Inflammatory macrophage treated with lipopolysaccharide for 1 hour (primary cell): ENCODE measurements at regions not wholly inside any gene's neighbourhood (a gene's known extent, or its start where the extent isn't known, plus 50 kb on each side); places are given as distances from the start of the nearest gene placed in this dataset.

ENCODE experiments used
- DNase-seq, 2 donors: peaks; one replicate each; pipeline ENCODE4 v3.0.0-alpha.2; 2020 to 2022

GRCh38 chr7:25638590-25639244 lies 410.4 kb upstream of the NPVF start:
- DNase-seq: no peak

DNA sequence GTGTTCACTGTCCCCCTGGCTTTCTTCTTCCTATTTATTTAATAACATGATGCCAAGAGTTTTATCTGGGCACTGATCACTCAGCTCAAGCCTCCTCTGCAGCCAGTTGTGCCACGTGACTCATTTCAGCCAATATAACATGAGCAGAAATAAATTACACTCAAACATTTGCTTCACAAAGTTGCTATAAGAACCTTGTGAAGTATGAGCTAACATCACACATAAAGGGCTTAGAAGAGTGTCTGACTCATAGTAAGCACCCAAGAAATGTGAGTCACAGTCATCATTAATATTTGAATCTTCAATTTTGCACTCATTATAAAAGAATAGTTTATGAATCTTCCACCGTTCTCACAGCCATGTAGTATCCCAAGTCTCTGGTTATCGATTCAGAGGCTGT lies 414.6 kb upstream of the NPVF start:
- DNase-seq: peak; percentile 11 to 44

DNA sequence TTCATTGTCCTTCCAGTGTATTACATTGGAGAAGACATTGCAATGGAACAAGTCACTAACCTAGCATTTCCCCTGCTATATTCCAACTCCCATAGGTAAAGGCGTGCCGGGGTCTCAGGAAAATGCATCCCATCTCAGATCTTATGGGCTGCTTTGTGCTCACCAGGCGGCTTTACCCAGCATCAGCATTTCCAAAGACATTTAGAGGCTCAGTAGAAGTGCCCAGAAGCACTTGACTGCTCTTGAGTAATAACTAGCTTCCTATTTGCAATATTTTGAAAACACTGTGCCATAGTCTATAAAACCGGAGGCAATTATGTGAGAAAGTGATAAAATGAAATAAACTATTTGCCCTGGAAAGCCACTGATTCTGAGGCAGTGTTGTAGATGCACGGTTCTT lies 415.0 kb upstream of the NPVF start:
- peak; percentile 8 to 29 for DNase-seq

DNA sequence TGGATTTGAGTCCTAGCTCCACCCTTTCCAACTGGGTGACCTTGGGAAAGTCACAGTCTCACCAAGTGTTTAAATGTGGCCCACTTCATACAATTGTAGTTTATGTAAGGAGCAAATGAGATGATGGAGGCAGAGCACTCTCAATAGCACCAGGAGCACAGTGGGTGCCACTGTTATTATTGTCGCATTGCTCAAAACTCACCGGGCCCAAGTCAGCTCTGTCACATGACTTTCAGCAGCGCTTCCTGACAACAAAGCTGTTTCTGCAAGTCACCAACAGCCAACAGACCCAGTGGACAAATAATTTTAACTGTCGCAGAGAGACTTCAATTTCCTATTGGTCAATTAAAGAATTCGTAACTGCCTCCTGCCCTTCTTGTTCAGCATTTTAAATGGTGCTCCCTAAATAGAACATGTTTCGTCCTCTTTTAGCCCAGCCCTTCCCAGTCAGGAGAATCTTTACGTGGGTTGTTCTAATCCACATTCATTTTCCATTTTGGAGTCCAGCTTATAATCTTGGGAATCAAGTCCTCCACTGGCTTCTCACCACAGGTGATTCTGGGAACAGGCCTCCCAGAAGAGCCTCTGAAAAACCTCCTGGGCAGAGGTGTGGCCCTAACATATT lies 415.6 kb upstream of the NPVF start:
- peak in 1 of 2 donors; percentile 2 for DNase-seq

- no peak for DNase-seq
These were observed 418.6 kb upstream of the NPVF start for GRCh38 chr7:25646726-25647413.

- no peak for DNase-seq
These were observed 419.6 kb upstream of the NPVF start for GRCh38 chr7:25647872-25648271.

- DNase-seq: no peak
These were observed 424.1 kb upstream of the NPVF start for GRCh38 chr7:25652366-25652765.

DNA sequence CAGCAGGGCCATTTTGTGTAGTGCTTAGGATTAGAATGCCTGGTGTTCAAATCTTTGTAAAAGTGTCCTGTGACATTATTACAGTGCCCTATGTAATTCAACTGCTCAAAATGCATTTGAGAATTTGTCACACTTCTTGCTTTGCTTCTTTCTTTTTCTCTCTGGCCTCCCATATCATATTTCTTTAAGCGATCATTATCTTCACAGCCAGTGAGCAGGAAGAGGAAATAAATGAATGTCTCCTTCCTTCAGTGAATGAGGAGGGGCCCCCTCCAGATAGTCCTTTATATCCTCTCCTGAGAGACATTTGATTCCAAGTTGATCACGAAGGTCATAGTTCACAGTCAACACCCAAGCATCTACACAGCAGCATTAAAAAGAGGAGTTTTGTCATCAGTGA lies 425.1 kb upstream of the NPVF start:
- no peak for DNase-seq

GRCh38 chr7:25656071-25656470 lies 427.8 kb upstream of the NPVF start:
- no peak for DNase-seq

- no peak for DNase-seq
These were observed 428.3 kb upstream of the NPVF start for GRCh38 chr7:25656581-25657026.

GRCh38 chr7:25658375-25658774 lies 430.1 kb upstream of the NPVF start:
- DNase-seq: no peak

- DNase-seq: no peak
These were observed 431.6 kb upstream of the NPVF start for GRCh38 chr7:25659841-25660240.

DNA sequence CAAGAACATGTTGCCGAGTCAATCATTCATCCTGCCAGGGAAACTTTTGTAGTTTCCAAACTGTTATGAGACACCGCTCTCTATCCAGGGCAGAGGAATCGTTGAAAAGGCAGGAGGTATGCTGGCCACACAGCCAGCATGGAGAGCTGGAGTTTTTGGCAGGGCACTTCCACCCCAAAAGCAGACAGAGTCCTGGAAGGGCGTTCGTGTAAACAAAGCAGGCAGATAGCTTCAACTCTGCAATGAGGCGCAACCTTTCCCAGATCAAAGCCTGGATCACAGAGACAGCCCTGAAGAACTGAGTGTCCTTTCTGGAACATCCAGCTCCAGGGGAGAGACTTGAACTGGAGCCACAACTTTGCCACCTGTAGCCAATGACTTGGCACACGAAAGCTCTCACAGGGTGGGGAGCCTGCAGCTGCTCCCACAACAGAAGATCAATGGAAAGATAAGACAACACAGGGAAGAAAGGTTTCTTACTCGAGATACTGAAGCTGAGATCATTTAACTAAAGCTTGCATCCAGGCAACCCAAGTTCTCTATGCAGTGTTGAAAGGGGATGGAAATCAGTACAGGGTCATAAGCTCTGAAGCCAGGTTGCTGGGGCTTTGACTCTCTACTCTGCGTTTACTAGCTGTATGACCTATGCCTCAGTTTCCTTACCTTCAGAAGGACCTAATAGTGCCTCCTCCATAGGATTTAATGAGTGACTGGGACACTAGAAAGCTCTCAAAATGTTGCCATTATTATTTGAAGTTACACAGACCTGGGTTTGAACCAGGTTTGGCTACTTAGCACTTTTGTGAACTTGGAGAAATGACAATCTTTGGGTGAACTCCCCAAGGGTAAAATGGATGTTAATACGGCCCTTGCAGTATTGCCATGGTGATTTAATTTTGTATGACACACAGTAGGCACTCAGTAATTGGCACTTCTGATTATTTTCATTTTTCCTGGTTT lies 434.8 kb upstream of the NPVF start:
- DNase-seq: no peak

- DNase-seq: no peak
These were observed 435.6 kb upstream of the NPVF start for GRCh38 chr7:25663877-25664276.

DNA sequence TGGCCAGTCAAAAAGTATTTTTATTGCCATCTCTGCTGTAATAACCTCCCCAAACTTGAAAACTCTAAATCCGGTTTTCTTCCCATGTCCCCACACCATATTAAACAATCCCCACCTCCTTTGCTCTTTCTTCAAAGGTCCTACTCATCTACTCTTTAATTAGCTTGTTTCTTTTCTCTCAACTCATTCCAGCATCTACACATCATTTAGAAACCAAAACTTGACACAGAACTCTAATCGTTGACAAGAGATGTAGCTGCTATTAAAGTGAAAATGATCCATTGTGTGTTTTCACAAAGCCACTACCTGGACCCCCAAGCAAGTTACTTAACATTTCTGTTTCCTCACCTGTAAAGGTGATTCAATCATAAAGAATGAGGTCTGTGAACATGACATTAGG lies 436.3 kb upstream of the NPVF start:
- no peak for DNase-seq

DNA sequence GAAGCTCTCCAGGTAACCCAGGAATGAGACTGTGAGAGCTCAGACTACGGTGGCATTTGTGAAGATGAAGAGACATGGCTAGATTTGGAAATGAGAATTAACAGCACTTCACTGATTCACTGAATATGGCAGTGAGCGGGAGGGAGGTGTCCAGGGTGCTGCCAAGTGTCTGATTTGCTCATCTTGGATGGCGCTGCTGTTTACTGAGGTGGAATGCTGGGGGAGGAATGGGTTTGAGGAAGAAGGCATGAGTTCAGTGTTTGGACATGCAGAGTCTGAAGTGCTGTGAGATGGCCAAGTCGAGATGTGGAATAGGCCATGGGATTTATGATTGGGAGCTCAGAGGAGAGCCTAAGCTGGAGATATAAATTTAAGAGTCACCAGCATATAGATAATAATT lies 437.1 kb upstream of the NPVF start:
- no peak for DNase-seq

DNA sequence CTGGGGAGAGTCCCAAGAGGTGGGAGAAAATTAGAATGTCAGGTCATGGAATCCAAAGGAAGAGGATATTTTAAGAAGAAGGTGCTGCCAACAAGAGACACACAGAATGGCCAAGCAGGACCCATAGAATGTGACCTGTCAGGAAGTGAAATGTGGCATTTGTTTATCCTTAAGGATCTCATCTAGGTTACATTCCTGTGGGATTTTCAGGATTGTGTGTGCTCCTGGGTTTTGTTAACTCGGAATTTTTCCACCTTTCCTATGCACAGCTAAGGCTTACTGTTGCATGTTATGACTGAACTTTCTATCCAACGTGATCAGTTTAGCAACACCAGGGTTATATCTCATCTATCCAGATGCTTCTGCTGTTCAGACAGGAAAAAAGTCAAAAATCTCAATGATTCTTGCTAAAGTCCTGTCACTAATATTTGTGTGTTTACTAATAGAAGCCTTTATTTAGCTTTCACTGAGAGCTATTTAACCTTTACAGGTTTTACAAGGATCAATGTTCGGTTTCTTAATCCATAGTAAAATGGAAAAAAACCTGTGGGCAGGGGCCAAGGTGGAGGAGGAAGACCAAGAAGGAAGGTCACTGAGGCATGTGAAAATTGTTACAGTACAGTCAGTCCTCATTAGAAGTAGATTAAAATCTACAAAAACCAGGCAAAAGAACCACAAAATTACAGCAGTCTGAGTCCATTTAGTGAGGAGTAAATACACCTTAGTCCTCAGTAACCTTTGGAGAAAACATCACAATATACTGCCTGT lies 437.8 kb upstream of the NPVF start:
- no peak for DNase-seq

DNA sequence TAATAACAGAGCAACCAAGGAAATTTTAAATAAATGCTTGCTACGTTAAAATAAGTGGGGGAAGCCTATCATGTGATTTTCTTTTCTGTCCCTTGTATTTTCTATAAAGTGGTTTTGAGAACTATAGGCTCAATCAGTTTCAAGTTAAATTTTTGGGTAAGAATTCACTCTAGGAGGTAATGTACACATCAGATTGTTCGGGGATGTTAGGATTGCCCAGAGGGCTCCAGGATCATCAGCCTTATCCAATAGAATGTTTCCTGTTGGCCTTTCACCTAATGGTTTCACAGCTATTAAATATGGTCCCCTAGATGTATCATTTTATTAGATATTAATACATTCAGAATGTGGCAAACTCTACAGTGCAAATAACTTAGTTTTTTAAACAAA lies 438.4 kb upstream of the NPVF start:
- DNase-seq: no peak

DNA sequence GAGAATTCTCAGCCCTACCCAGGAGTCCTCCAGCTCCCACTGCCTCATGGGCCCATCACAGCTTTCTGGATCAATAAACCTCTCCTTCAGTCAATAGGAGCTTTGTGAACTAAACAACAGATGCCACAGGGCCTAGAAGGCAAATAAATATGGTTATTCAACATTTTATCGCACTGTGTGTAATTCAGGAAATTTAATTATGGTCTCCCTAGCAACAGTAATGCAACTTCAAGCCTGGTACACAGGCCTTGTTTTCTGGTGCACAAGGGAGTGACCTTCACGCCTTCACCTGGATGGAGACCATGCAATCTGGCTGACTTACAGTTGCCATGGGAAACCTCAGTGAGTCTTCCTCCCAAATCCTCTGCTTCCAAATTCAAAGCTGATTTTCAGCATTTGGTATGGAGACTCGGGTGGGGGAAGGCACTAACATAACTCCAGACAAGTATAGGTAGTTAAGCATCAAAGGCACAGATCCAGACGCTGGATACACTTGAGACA lies 441.0 kb upstream of the NPVF start:
- no peak for DNase-seq

GRCh38 chr7:25669961-25670841 lies 441.9 kb upstream of the NPVF start:
- no peak for DNase-seq

GRCh38 chr7:25671111-25671510 lies 442.8 kb upstream of the NPVF start:
- DNase-seq: no peak
